ENCODE measurements at regions not wholly inside any gene's neighbourhood (a gene's known extent, or its start where the extent isn't known, plus 50 kb on each side); places are given as distances from the start of the nearest gene placed in this dataset.

GRCh38 chr5:3237276-3237868, 358.3 kb upstream of the IRX1 start:
- no peak for DNase-seq (ENCODE audit: extremely low read depth, low read depth, low spot score)

DNA sequence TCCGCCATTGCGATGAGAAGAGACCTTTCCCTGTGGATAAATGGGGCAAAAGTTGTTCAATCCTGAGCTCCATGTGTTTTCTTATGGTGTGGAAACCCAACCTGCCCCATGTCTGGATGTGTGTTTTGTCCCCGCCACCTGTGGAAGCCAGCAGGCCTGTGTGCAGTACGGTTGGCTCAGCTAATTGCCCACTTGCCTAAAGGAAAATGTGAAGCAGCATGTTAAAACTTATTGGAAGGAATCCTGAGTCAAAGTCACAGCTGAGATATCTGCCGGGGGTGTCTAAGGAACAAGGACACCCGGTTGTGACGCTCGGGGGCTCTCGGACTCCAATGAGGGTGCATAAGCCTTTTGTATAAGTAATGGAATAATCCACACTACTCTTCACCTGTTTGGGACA, 361.1 kb upstream of the IRX1 start:
- DNase-seq (ENCODE audit: extremely low read depth, low read depth, low spot score): no peak

- DNase-seq (ENCODE audit: extremely low read depth, low read depth, low spot score): no peak
These were observed 364.7 kb upstream of the IRX1 start for GRCh38 chr5:3230941-3231340.

- DNase-seq (ENCODE audit: extremely low read depth, low read depth, low spot score): no peak
These were observed 365.4 kb upstream of the IRX1 start for GRCh38 chr5:3230254-3230653.

DNA sequence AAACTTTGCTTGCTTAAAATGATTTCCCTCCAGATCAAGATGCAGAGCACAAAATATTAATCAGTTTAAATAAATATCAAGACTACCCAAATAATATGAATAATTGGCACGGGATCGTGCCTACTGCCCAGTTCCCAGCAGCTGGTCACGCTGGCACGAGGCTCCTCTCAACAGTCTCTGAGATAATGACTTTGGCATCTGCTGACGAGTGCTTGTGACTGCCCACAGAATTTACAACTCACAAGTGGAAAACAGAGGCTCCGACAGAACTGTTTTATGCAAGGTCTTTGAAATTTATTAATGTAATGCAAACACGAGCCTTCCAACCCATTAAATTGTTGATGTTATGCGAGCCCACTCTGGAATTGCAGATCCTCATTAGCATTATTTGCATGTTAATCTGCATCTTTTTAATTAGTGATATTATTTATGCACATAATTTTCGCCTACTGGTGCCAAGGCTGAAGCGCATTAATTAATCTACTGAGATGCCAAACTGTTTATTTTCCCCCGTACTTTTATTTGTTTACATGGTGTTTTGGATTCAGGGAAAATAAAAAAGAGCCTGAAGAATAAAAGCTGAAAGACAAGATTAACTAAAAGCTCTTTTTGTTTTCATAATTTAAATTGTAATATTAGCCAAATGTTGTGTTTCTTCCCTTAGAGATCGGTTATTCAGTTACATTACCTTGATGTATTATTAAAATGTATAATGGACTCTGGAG, 369.3 kb upstream of the IRX1 start:
- no peak for DNase-seq (ENCODE audit: extremely low read depth, low read depth, low spot score)

DNA sequence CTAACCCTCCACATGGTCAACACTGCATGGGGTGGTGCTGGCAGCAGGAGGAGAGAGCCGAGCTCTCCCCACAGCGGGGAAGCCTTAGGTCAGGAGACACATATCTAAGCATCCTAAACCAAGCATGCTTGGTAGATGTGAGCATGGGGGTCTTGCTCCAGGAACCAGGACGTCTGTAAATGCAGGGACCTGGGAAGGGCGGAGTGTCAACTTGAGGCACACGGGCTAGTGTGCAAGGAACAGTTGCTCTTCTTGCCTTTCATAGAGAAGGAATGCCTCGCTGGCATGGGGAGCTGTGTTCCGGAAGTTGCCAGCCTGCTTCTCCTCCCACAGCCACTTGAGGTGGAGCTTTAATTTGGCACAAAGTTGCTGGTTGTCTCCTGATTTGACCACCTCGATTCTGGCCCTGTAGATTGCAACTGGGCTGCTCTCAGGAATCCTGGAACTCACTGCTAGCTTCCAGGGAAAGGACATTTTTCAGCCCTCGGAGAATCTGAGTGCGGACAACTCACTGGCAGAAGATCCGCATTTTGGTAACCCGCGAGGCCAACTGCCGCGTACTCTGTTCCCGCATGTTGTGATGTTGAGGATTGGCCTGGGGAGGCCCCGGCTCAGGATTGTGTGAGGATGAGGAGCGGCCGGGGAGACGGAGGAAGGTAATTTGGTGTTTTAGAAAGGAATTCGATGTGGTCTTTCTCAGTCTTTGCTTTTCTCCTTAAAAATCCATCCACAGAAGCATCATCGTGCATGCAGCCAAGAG, 370.3 kb upstream of the IRX1 start:
- no peak for DNase-seq (ENCODE audit: extremely low read depth, low read depth, low spot score)

DNA sequence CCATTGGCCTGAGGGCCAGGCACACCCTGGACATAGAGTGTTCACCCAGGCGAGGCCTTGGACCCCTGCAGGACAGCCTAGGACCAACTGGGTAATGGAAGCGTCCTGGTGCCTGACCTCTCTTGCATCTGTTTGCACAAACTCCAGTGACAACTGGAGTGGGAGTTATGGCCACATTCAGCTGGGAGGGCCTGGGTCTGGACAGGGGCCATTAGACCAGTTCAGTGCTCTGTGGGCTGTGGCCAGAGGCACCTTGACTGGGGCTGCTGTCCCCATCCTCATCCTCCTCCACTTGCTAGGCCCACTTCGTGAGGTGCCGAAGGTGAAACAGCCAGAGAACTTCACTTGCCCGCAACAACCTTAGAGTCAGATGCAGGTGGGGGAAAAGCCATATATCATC, 372.7 kb upstream of the IRX1 start:
- DNase-seq (ENCODE audit: extremely low read depth, low read depth, low spot score): no peak

GRCh38 chr5:3221432-3221831, 374.2 kb upstream of the IRX1 start:
- DNase-seq (ENCODE audit: extremely low read depth, low read depth, low spot score): no peak

DNA sequence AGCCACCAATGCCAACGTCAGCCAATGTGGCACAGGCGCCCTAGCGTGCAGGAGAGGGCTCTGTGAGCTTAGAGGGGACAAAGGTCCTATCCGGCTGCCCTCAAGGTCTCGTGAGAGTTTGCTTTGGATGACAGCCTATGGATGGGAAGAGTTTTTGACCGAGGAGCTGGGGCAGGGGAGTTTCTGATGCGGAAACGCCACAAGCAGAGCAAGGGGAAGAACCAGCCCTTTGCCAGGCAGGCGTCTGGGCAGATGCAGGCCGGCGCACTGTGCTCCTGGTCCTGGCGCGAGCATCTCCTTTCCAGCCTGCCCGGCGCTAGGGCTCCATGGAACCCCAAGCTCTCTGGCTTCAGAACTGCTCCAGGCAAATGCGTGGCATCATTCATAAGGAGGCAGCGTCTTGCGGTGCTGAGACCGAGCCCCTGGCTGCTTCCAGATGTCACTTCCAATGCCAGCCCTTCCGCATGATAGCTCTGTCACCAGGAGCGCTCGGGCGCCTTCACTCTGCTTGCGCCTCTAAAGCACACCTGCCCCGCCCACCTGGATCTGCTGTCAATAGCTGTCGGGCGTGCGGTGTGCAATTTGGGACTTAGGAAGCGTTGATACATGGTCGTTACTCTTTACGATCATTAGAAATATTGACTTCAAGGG, 374.9 kb upstream of the IRX1 start:
- no peak for DNase-seq (ENCODE audit: extremely low read depth, low read depth, low spot score)

GRCh38 chr5:3220201-3220600, 375.4 kb upstream of the IRX1 start:
- no peak for DNase-seq (ENCODE audit: extremely low read depth, low read depth, low spot score)

- DNase-seq (ENCODE audit: extremely low read depth, low read depth, low spot score): no peak
These were observed 376.5 kb upstream of the IRX1 start for GRCh38 chr5:3218916-3219650.

DNA sequence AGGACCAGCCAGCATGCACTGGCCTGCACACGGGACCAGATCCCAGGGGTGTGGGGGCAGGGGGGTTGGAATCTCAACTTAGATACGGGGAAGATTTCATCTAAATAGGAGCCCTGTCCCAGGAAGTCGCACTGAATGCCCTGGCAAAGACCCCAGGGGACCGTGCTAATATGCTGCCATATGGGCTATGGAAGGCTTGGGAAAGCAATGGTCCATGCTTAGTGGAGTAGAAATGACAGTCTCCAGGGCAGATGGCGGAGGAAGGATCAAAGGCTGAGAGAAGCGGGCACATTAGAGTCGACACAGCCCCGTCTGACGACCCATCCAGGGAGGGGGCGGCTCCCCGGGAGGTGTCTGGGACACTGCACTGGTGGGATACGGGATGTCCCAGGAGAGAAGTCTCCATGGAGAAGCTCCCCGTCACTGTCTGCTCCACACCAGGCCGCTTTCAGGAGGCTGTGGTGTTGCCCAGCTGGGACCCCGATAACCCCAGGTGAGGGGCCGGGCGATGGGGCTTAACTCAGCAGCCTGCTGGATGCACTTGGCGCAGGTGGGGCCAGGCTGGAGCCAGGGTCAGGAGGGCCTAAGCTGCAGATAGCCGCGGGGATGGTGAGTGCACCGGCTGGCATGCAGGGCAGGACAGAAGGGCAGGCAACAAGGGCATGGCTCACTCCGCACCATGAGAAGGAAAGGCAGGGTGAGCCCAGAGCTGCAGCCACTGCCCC, 377.7 kb upstream of the IRX1 start:
- no peak for DNase-seq (ENCODE audit: extremely low read depth, low read depth, low spot score)

DNA sequence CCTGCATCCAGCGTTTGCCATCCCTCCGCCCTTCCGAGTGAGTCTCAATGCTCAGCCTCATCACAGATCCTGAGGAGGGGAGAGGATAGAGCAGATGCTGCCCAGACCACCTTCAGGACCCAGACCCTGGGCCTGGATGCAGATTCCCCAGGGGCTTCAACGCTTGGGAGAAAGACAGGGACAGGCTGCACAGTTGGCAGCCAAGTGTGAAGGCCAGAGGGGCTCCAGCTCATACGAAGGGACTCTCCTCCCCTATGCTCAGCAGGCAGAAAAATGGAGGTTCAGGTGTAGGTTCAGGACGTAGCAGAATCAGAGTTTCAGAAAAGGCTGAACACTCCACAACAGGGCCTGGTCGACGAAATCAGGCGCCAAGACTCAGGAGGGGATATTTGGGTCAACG, 378.5 kb upstream of the IRX1 start:
- no peak for DNase-seq (ENCODE audit: extremely low read depth, low read depth, low spot score)

DNA sequence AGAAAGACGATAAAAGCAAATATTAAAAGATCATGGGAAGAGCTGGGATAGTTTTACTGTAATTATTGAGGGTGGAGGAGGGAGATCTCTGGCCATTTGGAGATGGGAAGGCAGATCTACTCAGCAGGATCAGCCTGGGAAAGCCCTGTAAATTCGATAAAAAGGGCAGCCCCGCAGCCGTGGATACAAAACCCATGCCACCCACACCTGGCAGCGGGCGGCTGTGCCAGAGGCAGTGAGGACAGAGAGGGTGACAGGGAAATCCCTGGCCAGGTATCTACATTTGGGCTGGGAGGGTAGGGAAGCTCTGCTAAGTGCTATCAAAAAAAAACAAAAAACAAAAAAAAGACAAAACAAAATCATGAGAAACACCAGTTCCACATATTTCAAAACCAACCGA, 379.2 kb upstream of the IRX1 start:
- DNase-seq (ENCODE audit: extremely low read depth, low read depth, low spot score): no peak

GRCh38 chr5:3214838-3215374, 380.7 kb upstream of the IRX1 start:
- no peak for DNase-seq (ENCODE audit: extremely low read depth, low read depth, low spot score)

- no peak for DNase-seq (ENCODE audit: extremely low read depth, low read depth, low spot score)
These were observed 381.2 kb upstream of the IRX1 start for GRCh38 chr5:3214396-3214795.

DNA sequence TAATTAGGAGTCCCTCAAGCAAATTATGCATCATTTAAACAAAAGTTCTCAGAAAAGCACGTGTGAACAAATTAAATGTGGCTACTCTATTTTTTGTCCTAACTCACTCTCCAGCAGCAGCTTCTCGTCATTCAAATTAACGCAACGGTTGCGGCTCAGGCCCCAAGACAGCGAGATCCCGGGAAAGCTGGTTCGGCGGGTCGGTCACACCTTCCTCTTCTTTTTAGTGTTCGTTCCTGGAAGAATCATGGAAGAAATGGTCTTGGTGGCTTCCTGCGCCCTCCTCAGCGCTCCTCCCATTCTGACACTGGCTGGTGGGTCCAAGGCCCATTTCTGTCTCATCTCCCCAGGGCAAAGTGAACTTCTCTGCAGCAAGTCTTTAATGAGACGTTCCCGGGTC, 382.8 kb upstream of the IRX1 start:
- no peak for DNase-seq (ENCODE audit: extremely low read depth, low read depth, low spot score)

- DNase-seq (ENCODE audit: extremely low read depth, low read depth, low spot score): no peak
These were observed 385.1 kb upstream of the IRX1 start for GRCh38 chr5:3210531-3210930.

DNA sequence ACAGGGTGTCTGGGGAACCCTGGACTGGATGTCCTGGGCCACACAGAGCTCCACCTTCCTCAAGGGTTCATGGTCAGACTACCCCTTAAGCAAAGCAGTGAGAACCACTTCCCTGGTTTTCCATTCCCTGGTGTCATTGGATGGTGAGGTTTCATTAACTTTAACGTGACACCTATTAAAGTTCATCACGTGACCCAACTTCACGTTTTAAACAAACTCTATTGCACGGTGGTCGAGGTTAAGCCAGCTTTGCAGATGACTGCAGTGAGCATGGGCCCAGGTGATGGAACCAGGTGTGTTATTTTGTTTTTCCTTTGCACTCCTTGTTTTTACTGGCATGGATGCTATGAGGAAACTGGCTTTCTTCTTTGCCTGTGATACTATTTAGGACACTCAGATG, 385.7 kb upstream of the IRX1 start:
- no peak for DNase-seq (ENCODE audit: extremely low read depth, low read depth, low spot score)

- no peak for DNase-seq (ENCODE audit: extremely low read depth, low read depth, low spot score)
These were observed 393.1 kb upstream of the IRX1 start for GRCh38 chr5:3202570-3202969.

Data from glomerular endothelial cell (primary cell).